Adrenal gland (tissue), 5 donors: ENCODE measurements at regions not wholly inside any gene's neighbourhood (a gene's known extent, or its start where the extent isn't known, plus 50 kb on each side); places are given as distances from the start of the nearest gene placed in this dataset.

ENCODE experiments used
- CTCF ChIP-seq, 6 experiments: fragments of 450-650 bp in 4 of 6; fragments of 200-600 bp in 2 of 6; sonication (generic) in 1 of 6; IDR thresholded peaks; 1 replicate in 5 of 6; 2 replicates in 1 of 6; pipeline versions ENCODE4 v1.5.1 to v1.8.0; 2016 to 2021; ENCODE audit warnings: antibody characterized with exemption in 6 of 6, mild to moderate bottlenecking in 2 of 6, moderate library complexity in 1 of 6
- POLR2A ChIP-seq, 2 donors: fragments of 450-650 bp; IDR thresholded peaks; one replicate each; pipeline ENCODE4 v1.6.1; 2017; ENCODE audit warnings: antibody characterized with exemption in 2 of 2, mild to moderate bottlenecking in 2 of 2, moderate library complexity in 1 of 2
- donor health status: DM: no; HTN: no; CAD: no.

- TF ChIP-seq CTCF (IDR thresholded peaks at IDR 0.05) (no peak), POLR2A (IDR thresholded peaks at IDR 0.05) (no peak)
Observed at GRCh38 chr2:217661378-217661777, 341.4 kb downstream of the TNS1 start.
